ENCODE measurements at regions not wholly inside any gene's neighbourhood (a gene's known extent, or its start where the extent isn't known, plus 50 kb on each side); places are given as distances from the start of the nearest gene placed in this dataset.

- DNase-seq, result no peak
Observed at GRCh38 chr20:24819331-24819965, 129.6 kb upstream of the CST7 start.

- no peak for DNase-seq
Observed at GRCh38 chr20:24820345-24820744, 128.7 kb upstream of the CST7 start.

- no peak for DNase-seq
Observed at GRCh38 chr20:24821391-24821790, 127.7 kb upstream of the CST7 start.

GRCh38 chr20:24823176-24823784 is 125.8 kb upstream of the CST7 start:
- DNase-seq, result no peak

GRCh38 chr20:24823989-24824693 is 124.9 kb upstream of the CST7 start:
- DNase-seq, result no peak

GRCh38 chr20:24825591-24825990 is 123.5 kb upstream of the CST7 start:
- no peak for DNase-seq

GRCh38 chr20:24827603-24828295 is 121.3 kb upstream of the CST7 start:
- DNase-seq, result no peak

- no peak for DNase-seq
Observed at GRCh38 chr20:24828992-24829648, 119.9 kb upstream of the CST7 start.

- DNase-seq, result no peak
Observed at GRCh38 chr20:24829649-24830370, 119.3 kb upstream of the CST7 start.

- no peak for DNase-seq
Observed at GRCh38 chr20:24830649-24831048, 118.4 kb upstream of the CST7 start.

- DNase-seq, result no peak
Observed at GRCh38 chr20:24831232-24831631, 117.8 kb upstream of the CST7 start.

GRCh38 chr20:24832518-24832917 is 116.6 kb upstream of the CST7 start:
- DNase-seq, result no peak

GRCh38 chr20:24833592-24833991 is 115.5 kb upstream of the CST7 start:
- no peak for DNase-seq

- no peak for DNase-seq
Observed at GRCh38 chr20:24834310-24834709, 114.8 kb upstream of the CST7 start.

- DNase-seq, result no peak
Observed at GRCh38 chr20:24835195-24835594, 113.9 kb upstream of the CST7 start.

GRCh38 chr20:24836041-24836533 is 113.0 kb upstream of the CST7 start:
- DNase-seq, result no peak

- no peak for DNase-seq
Observed at GRCh38 chr20:24836661-24837299, 112.3 kb upstream of the CST7 start.

- no peak for DNase-seq
Observed at GRCh38 chr20:24837781-24838450, 111.2 kb upstream of the CST7 start.

- no peak for DNase-seq
Observed at GRCh38 chr20:24838546-24839535, 110.2 kb upstream of the CST7 start.

All from activated CD4-positive, alpha-beta T cell treated with anti-CD3 and anti-CD28 coated beads, Interleukin-2, amount 50 U/mL, for 48 hours (primary cell).